ENCODE measurements at regions not wholly inside any gene's neighbourhood (a gene's known extent, or its start where the extent isn't known, plus 50 kb on each side); places are given as distances from the start of the nearest gene placed in this dataset.

DNA sequence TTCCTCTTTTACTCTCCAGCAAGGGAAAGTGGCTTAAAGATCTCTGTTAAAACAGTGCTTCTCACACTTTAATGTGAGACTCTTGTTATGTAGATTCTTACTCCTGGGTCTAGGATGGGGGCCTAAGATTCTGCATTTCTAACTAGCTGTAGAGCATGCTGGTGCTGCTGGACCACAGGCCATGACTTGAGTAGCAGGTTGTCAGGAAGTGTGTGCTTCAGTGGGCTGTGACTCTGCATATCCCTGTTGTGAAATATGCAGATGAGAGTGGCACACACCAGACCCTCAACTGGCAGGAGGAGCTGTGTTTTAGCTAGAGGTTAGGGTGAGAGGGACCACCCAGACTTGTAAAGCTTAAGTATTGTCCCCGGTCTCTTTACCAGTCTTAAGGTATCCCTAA is 191.1 kb upstream of the DMRT1 start:
- Histone ChIP-seq H3K9me3 (no peaks in the 10 kb centered on the region), H3K27ac (no peak overlapping the region), H3K27me3 (no peaks in the 10 kb centered on the region), H3K36me3 (no peaks in the 10 kb centered on the region), H3K4me1 (ENCODE audit: insufficient read depth) (no peaks in the 10 kb centered on the region), H3K4me3 (no peak overlapping the region)
- WGBS, 3 donors: 69 to 94% (median 88%) methylated on average over 1 of the region's 1 CpG
- intact Hi-C loops (cut with DNase I): no loop called here
- no peak for DNase-seq
- no peak for TF ChIP-seq EP300 (IDR thresholded peaks at IDR 0.05)
- no peak for TF ChIP-seq POLR2A (IDR thresholded peaks at IDR 0.05)
- TF ChIP-seq CTCF (IDR thresholded peaks at IDR 0.05): no peak

DNA sequence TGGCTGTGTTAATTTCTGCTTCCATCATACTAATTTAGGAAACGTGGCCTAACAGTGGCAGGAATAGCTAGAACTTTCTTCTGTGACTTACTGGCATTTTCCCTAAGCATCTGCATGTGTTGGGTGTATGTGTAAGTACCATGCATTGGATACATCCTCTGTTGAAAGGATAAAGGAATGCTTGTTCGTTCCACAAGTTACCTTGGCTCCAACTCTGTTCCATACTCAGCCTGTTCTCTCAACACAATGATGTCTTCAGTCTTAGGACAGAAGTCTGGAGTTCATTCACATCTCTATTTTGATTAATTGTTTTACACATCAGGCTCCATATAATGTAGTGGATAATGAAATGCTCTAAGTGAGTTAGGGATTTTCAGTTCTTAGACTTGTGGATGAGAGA is 190.1 kb upstream of the DMRT1 start:
- DNase-seq: no peak
- intact Hi-C loops (cut with DNase I): no loop called here
- Histone ChIP-seq H3K4me3 (no peak overlapping the region), H3K27ac (no peak overlapping the region), H3K36me3 (no peaks in the 10 kb centered on the region), H3K4me1 (ENCODE audit: insufficient read depth) (peaks cover 7% of the 10 kb centered on the region), H3K9me3 (no peaks in the 10 kb centered on the region), H3K27me3 (no peaks in the 10 kb centered on the region)
- 67 to 91% (median 83%) methylated on average over 2 of the region's 2 CpGs for WGBS, 3 donors
- TF ChIP-seq POLR2A (IDR thresholded peaks at IDR 0.05) (no peak), EP300 (IDR thresholded peaks at IDR 0.05) (no peak), CTCF (IDR thresholded peaks at IDR 0.05) (no peak)

GRCh38 chr9:652914-653313 is 188.6 kb upstream of the DMRT1 start:
- H3K36me3 ChIP-seq: no peaks in the 10 kb centered on the region
- no peak for DNase-seq
- WGBS, 3 donors: 67 to 92% (median 86%) methylated on average over 9 of the region's 9 CpGs
- no peaks in the 10 kb centered on the region for H3K27me3 ChIP-seq
- H3K4me1 ChIP-seq (ENCODE audit: insufficient read depth): peaks cover 10% of the 10 kb centered on the region
- no peak overlapping the region for H3K4me3 ChIP-seq
- no peaks in the 10 kb centered on the region for H3K9me3 ChIP-seq
- H3K27ac ChIP-seq: no peak overlapping the region
- intact Hi-C loops (cut with DNase I): no loop called here
- TF ChIP-seq CTCF (IDR thresholded peaks at IDR 0.05): no peak
- TF ChIP-seq POLR2A (IDR thresholded peaks at IDR 0.05): no peak
- no peak for TF ChIP-seq EP300 (IDR thresholded peaks at IDR 0.05)

DNA sequence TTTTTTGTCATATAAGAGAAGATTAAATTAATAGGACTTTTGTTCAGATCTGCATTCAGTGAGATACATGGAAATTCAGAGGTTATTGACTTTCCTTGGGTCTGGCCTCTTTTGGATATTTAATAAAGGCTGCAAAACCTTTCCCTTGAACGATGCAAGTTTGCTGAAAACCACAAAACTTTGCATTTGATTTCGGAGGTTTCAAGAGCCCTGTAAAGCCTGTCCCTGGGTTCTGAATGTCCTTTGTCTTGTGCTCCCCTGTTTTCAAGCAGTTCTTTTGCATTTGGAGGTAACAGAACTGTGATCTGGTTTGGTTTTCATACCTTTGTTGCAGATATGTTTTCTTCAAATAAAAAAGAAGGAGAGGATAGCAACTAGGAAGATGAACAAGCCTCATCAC is 188.1 kb upstream of the DMRT1 start:
- no peaks in the 10 kb centered on the region for H3K27me3 ChIP-seq
- intact Hi-C loops (cut with DNase I): no loop called here
- H3K9me3 ChIP-seq: no peaks in the 10 kb centered on the region
- no peaks in the 10 kb centered on the region for H3K36me3 ChIP-seq
- H3K4me1 ChIP-seq (ENCODE audit: insufficient read depth): peaks cover 10% of the 10 kb centered on the region
- TF ChIP-seq POLR2A (IDR thresholded peaks at IDR 0.05): no peak
- no peak for TF ChIP-seq CTCF (IDR thresholded peaks at IDR 0.05)
- TF ChIP-seq EP300 (IDR thresholded peaks at IDR 0.05): no peak
- no peak overlapping the region for H3K4me3 ChIP-seq
- DNase-seq: no peak
- no peak overlapping the region for H3K27ac ChIP-seq
- WGBS, 3 donors: 72 to 85% (median 74%) methylated on average over 2 of the region's 2 CpGs
